Lower lobe of right lung (tissue), 2 donors: ENCODE measurements at regions not wholly inside any gene's neighbourhood (a gene's known extent, or its start where the extent isn't known, plus 50 kb on each side); places are given as distances from the start of the nearest gene placed in this dataset.

Experiments used
- ATAC-seq, 2 donors: fragments of 200-7000 bp; cut with Tn5 transposase; one replicate each; pipeline ENCODE4 v1.9.1; 2020 to 2022; ENCODE audit warnings: mild to moderate bottlenecking in 2 of 2, moderate library complexity in 2 of 2
- DNase-seq: peaks from one replicate; pipeline ENCODE4 v3.0.0-alpha.2; 2020
- H3K27ac ChIP-seq: fragments of 200-600 bp; one replicate; pipeline ENCODE4 v1.8.0; 2022
- H3K27me3 ChIP-seq: fragments of 200-600 bp; one replicate; pipeline ENCODE4 v1.8.0; 2022; ENCODE audit warnings: low read depth
- H3K36me3 ChIP-seq: fragments of 200-600 bp; one replicate; pipeline ENCODE4 v1.8.0; 2022; ENCODE audit warnings: mild to moderate bottlenecking
- H3K4me1 ChIP-seq: fragments of 200-600 bp; one replicate; pipeline ENCODE4 v1.8.0; 2022
- H3K4me3 ChIP-seq: fragments of 200-600 bp; one replicate; pipeline ENCODE4 v1.8.0; 2022; ENCODE audit warnings: mild to moderate bottlenecking
- H3K9me3 ChIP-seq: fragments of 200-600 bp; one replicate; pipeline ENCODE4 v1.8.0; 2022
- CTCF ChIP-seq: fragments of 200-600 bp; IDR thresholded peaks from one replicate; pipeline ENCODE4 v1.8.0; 2022; ENCODE audit warnings: antibody characterized with exemption, mild to moderate bottlenecking
- intact Hi-C: fragments of 100-400 bp; cut with DNase I; formaldehyde crosslinking; loops from one replicate; pipeline ENCODE4 v1.11.0; 2022
- donor health status: DM: no; HTN: yes; CAD: no; lungs with severe emphysema.

GRCh38 chr1:97996880-97997279 is 76.0 kb upstream of the DPYD start:
- DNase-seq, result no peak
- no peak for TF ChIP-seq CTCF
- H3K36me3 ChIP-seq, result no peaks in the 10 kb centered on the region
- no peak overlapping the region for H3K4me3 ChIP-seq
- H3K27me3 ChIP-seq, result no peaks in the 10 kb centered on the region
- no peaks in the 10 kb centered on the region for H3K4me1 ChIP-seq
- no peak overlapping the region for H3K27ac ChIP-seq
- ATAC-seq, result no peak
- H3K9me3 ChIP-seq, result no peaks in the 10 kb centered on the region
- intact Hi-C loops, result no loop called here

DNA sequence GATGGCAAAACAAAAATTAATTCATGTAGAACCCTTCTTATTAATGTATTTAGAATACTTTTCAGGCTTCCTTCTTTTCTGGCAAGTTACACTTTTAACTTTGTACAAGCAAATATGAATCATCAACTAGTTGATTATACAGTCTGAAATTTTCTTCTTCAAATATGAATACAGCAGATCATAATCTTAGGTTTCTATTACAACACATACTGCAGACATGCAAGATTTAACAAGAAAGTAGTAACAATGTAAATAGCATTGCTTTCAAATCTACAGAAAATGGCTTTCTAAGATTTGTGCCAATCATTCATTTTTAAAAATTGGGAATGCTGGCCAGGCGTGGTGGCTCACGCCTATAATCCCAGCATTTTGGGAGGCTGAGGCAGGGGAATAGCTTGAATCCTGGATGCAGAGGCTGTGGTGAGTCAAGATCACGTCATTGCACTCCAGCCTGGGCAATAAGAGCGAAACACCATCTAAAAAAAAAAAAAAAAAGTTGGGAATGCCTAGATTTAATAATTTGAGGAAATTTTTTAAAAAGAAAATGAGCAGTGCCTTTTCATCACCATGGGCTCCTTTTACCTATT is 68.4 kb upstream of the DPYD start:
- no peaks in the 10 kb centered on the region for H3K9me3 ChIP-seq

DNA sequence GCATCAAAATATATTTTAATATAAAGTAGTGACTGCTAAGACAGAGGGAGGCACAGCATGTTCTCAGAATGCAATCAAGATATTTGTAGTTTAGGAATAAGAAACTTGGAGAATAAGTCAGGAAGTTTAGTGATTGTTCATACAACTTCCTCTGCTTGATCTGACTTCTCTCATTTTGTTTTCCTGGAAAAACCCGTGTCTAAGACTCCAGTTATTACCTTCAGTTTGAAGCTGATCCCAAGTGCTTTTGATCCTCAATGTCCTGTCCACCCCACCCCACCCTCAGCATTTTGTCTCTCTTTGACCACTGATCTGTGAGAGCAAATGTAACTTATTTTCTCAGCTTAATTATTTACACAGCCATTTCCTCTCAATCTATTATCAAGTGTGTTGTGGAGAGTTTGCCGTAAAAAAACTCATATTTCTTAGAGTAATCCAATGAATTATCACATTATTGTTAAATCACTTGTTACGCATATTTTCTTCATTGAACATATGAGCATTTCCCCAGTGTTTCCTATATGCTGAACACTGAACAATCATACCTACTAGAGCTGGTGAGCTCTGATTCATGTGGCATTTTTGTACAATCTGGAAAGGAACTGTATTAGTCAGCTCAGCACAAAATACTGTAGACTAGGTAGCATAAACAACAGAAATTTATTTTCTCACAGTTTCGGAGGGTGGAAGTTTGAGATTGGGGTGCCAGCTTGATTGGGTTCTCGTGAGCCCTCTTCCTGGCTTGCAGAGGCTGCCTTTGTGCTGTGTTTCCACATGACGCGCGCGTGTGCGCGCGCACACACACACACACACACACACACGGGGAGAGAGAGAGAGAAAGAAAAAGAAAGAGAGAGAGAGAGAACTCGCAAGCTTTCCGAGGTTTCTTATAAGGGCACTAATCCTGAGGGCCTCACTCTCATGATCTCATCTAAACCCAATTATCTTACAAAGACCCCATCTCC is 65.5 kb upstream of the DPYD start:
- H3K27me3 ChIP-seq, result no peaks in the 10 kb centered on the region
- no peak overlapping the region for H3K4me3 ChIP-seq
- H3K36me3 ChIP-seq, result no peaks in the 10 kb centered on the region
- no peak overlapping the region for H3K27ac ChIP-seq
- intact Hi-C loops, result no loop called here
- H3K9me3 ChIP-seq, result no peaks in the 10 kb centered on the region
- ATAC-seq, result no peak
- no peak for DNase-seq
- no peaks in the 10 kb centered on the region for H3K4me1 ChIP-seq
- TF ChIP-seq CTCF, result no peak

More for the DNA sequence above, 68.4 kb upstream of the DPYD start:
- Histone ChIP-seq H3K27me3 (no peaks in the 10 kb centered on the region), H3K4me1 (no peaks in the 10 kb centered on the region), H3K27ac (no peak overlapping the region), H3K36me3 (no peaks in the 10 kb centered on the region), H3K4me3 (no peak overlapping the region)
- intact Hi-C loops, result no loop called here
- ATAC-seq (no peak), DNase-seq (no peak)
- TF ChIP-seq CTCF, result no peak

- no peaks in the 10 kb centered on the region for H3K27me3 ChIP-seq
- DNase-seq (no peak), ATAC-seq (no peak)
- no peak overlapping the region for H3K4me3 ChIP-seq
- H3K4me1 ChIP-seq, result no peaks in the 10 kb centered on the region
- H3K36me3 ChIP-seq, result no peaks in the 10 kb centered on the region
- no peak for TF ChIP-seq CTCF
- H3K27ac ChIP-seq, result no peak overlapping the region
- intact Hi-C loops, result no loop called here
- H3K9me3 ChIP-seq, result no peaks in the 10 kb centered on the region
Measured at GRCh38 chr1:97983126-97983525, 62.3 kb upstream of the DPYD start.

DNA sequence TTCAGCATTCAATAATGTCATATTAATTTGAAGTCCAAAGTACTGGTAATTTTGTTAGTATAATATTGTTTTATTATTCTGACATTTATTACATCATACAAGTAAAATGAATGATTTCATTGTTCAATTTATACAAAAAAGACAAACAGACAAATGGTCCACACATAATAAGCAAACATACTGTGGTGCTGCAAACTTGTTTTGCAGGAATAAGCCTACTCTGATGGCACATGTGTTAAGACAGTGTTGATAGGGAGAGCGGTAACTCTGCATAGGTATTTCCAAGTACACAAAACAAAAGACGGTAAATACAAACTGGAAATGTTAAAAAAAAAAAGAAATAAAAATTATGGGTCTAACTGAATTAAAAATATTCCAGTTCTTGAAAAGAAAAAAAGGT is 59.7 kb upstream of the DPYD start:
- Histone ChIP-seq H3K4me1 (no peaks in the 10 kb centered on the region), H3K9me3 (no peaks in the 10 kb centered on the region), H3K4me3 (no peak overlapping the region), H3K27me3 (no peaks in the 10 kb centered on the region), H3K27ac (no peak overlapping the region), H3K36me3 (no peaks in the 10 kb centered on the region)
- DNase-seq, result no peak
- intact Hi-C loops, result no loop called here
- ATAC-seq, result no peak
- TF ChIP-seq CTCF, result no peak
